Fibroblast of lung (primary cell): ENCODE measurements at regions not wholly inside any gene's neighbourhood (a gene's known extent, or its start where the extent isn't known, plus 50 kb on each side); places are given as distances from the start of the nearest gene placed in this dataset.

Source experiments
- DNase-seq, 2 donors: peaks; one replicate each; pipeline versions ENCODE4 v3.0.0 to v3.0.0-alpha.2; 2010; ENCODE audit warnings: low read depth in 2 of 2
- H2AFZ ChIP-seq: 2 replicates; pipeline ENCODE4 v1.5.1; 2012; ENCODE audit warnings: low read length, control low read depth, inconsistent platforms
- H3K27ac ChIP-seq: 2 replicates; pipeline ENCODE4 v1.5.1; 2011; ENCODE audit warnings: low read length, control low read depth; ENCODE audit not compliant: insufficient read depth
- H3K27me3 ChIP-seq: 2 replicates; pipeline ENCODE4 v1.5.1; 2011; ENCODE audit warnings: mild to moderate bottlenecking, low read length; ENCODE audit not compliant: control insufficient read depth, insufficient read depth
- H3K36me3 ChIP-seq: 2 replicates; pipeline ENCODE4 v1.5.1; 2011; ENCODE audit warnings: low read length; ENCODE audit not compliant: control insufficient read depth, insufficient read depth
- H3K4me1 ChIP-seq: 2 replicates; pipeline ENCODE4 v1.5.1; 2011; ENCODE audit warnings: low read length; ENCODE audit not compliant: control insufficient read depth, insufficient read depth; ENCODE audit errors: extremely low read depth
- H3K4me2 ChIP-seq: 2 replicates; pipeline ENCODE4 v1.5.1; 2011; ENCODE audit warnings: low read length, control low read depth; ENCODE audit not compliant: insufficient read depth; ENCODE audit errors: extremely low read depth
- H3K4me3 ChIP-seq, 4 experiments: fragments of 200-600 bp in 1 of 4; sonication (generic) in 1 of 4; replicated peaks in 1 of 4; 2 replicates each; pipeline ENCODE4 v1.5.1; 2011 to 2016; ENCODE audit warnings: low read length in 4 of 4, low read depth in 3 of 4, mild to moderate bottlenecking in 3 of 4, control low read depth in 2 of 4, inconsistent platforms in 1 of 4, mixed read lengths in 1 of 4; ENCODE audit not compliant: insufficient read depth in 1 of 4; ENCODE audit errors: control extremely low read depth in 1 of 4
- H3K79me2 ChIP-seq: 2 replicates; pipeline ENCODE4 v1.5.1; 2012; ENCODE audit warnings: mild to moderate bottlenecking, low read length, inconsistent platforms; ENCODE audit not compliant: control insufficient read depth, insufficient read depth
- H3K9ac ChIP-seq: 2 replicates; pipeline ENCODE4 v1.5.1; 2011; ENCODE audit warnings: mild to moderate bottlenecking, low read length, control low read depth; ENCODE audit not compliant: insufficient read depth
- H3K9me3 ChIP-seq: 2 replicates; pipeline ENCODE4 v1.5.1; 2012; ENCODE audit warnings: low read depth, low read length; ENCODE audit not compliant: control insufficient read depth, insufficient read depth
- H4K20me1 ChIP-seq: 2 replicates; pipeline ENCODE4 v1.5.1; 2011; ENCODE audit warnings: low read length; ENCODE audit not compliant: control insufficient read depth, insufficient read depth; ENCODE audit errors: extremely low read depth
- EZH2 ChIP-seq: IDR thresholded peaks from 2 replicates; pipeline ENCODE4 v1.5.1; 2012; ENCODE audit warnings: low read length, control low read depth, mild to moderate bottlenecking; ENCODE audit errors: missing control alignments
- TF ChIP-seq, protein P1 (sequence below), 2 donors: IDR thresholded peaks in 1 of 2; conservative IDR thresholded peaks in 1 of 2; 1 replicate in 1 of 2; 2 replicates in 1 of 2; pipeline ENCODE4 v1.5.1; 2011 to 2012; ENCODE audit warnings: low read length in 2 of 2, control low read depth in 1 of 2, inconsistent platforms in 1 of 2, low read depth in 1 of 2, mild to moderate bottlenecking in 1 of 2

DNA sequence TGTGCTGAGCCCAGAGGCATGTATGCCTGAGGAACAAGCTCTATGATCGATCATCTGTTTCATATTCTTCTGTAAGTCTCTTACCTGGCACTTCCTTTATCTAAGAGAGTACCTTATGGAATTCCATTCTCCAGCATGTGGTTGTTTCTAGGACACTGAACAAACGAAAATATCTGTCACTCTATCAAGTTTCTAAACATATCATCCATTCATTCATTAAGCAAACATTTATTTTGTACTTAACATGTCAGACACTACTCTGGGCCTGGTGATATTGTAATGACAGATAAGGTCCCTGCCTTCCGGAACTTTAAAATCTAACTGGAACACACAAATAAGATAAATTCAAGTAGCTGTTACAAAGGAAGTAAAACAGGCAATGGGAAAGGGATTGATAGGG lies 477.1 kb downstream of the IGSF11 start:
- Histone ChIP-seq H3K4me2 (no peak overlapping the region), H3K9me3 (no peaks in the 10 kb centered on the region), H3K36me3 (no peaks in the 10 kb centered on the region), H3K4me1 (no peaks in the 10 kb centered on the region), H2AFZ (no peak overlapping the region), H3K79me2 (no peaks in the 10 kb centered on the region), H3K27me3 (no peaks in the 10 kb centered on the region), H3K9ac (no peak overlapping the region), H3K4me3 (no peak overlapping the region), H4K20me1 (no peaks in the 10 kb centered on the region), H3K27ac (no peak overlapping the region)
- DNase-seq = no peak
- TF ChIP-seq, protein P1, sequence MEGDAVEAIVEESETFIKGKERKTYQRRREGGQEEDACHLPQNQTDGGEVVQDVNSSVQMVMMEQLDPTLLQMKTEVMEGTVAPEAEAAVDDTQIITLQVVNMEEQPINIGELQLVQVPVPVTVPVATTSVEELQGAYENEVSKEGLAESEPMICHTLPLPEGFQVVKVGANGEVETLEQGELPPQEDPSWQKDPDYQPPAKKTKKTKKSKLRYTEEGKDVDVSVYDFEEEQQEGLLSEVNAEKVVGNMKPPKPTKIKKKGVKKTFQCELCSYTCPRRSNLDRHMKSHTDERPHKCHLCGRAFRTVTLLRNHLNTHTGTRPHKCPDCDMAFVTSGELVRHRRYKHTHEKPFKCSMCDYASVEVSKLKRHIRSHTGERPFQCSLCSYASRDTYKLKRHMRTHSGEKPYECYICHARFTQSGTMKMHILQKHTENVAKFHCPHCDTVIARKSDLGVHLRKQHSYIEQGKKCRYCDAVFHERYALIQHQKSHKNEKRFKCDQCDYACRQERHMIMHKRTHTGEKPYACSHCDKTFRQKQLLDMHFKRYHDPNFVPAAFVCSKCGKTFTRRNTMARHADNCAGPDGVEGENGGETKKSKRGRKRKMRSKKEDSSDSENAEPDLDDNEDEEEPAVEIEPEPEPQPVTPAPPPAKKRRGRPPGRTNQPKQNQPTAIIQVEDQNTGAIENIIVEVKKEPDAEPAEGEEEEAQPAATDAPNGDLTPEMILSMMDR (conservative IDR thresholded peaks at IDR 0.05 in 1 of 2, IDR thresholded peaks at IDR 0.05 in 1 of 2; ENCODE audit: low read depth in 1 of 2, low read length in 2 of 2) = no peak
- TF ChIP-seq EZH2 = no peak

DNA sequence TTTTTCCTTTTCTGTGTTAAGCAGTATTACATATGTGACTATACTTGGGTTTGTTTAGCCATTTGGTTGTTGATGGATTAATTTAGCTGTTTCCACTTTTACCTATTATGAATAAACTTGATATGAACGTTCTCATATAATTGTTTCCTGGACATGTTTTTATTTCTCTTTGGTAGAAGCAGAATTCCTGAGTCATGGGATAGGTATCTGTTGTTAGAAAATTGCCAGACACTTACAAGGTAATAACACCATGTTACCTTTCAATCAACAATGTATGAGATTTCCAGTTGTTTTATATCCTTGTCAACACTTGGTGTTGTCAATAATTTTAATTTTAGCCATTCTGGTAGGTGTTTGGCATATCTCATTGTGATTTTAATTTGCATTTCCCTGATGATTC lies 475.4 kb downstream of the IGSF11 start:
- no peaks in the 10 kb centered on the region for H4K20me1 ChIP-seq
- TF ChIP-seq, protein P1 (conservative IDR thresholded peaks at IDR 0.05 in 1 of 2, IDR thresholded peaks at IDR 0.05 in 1 of 2; ENCODE audit: low read depth in 1 of 2, low read length in 2 of 2) = no peak
- no peak for TF ChIP-seq EZH2

DNA sequence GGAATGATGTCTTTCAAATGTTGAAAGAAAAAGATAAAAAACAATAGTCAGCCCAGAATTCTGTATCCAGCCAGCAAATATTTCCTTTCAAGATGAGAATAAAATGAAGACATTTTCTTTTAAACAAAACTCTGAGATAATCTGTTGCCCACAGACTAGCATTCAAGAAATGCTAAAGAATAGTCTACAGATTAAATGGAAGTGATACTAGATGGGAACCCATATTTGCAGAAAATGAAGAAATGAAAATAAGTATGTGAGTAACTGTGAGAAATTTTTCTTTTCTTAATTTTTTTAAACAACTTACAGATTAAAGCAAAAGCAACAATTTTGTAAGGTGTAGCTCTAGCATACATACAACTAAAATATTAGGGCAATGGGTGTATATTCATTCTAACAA lies 469.8 kb downstream of the IGSF11 start:
- Histone ChIP-seq H3K4me3 (no peak overlapping the region), H3K27me3 (no peaks in the 10 kb centered on the region), H3K27ac (no peak overlapping the region), H2AFZ (no peak overlapping the region), H3K79me2 (no peaks in the 10 kb centered on the region), H4K20me1 (no peaks in the 10 kb centered on the region), H3K36me3 (no peaks in the 10 kb centered on the region), H3K9ac (no peak overlapping the region), H3K4me2 (no peak overlapping the region), H3K9me3 (no peaks in the 10 kb centered on the region), H3K4me1 (no peaks in the 10 kb centered on the region)
- no peak for DNase-seq
- TF ChIP-seq, protein P1 (conservative IDR thresholded peaks at IDR 0.05 in 1 of 2, IDR thresholded peaks at IDR 0.05 in 1 of 2; ENCODE audit: low read depth in 1 of 2, low read length in 2 of 2) = no peak

More for the DNA sequence above, 475.4 kb downstream of the IGSF11 start:
- Histone ChIP-seq H3K36me3 (no peaks in the 10 kb centered on the region), H3K4me3 (no peak overlapping the region), H3K27ac (no peak overlapping the region), H3K9ac (no peak overlapping the region), H3K27me3 (no peaks in the 10 kb centered on the region), H3K9me3 (no peaks in the 10 kb centered on the region), H2AFZ (no peak overlapping the region), H3K4me1 (no peaks in the 10 kb centered on the region), H3K4me2 (no peak overlapping the region), H3K79me2 (no peaks in the 10 kb centered on the region)
- DNase-seq = no peak
